HG02938 (cell line): ENCODE measurements at regions not wholly inside any gene's neighbourhood (a gene's known extent, or its start where the extent isn't known, plus 50 kb on each side); places are given as distances from the start of the nearest gene placed in this dataset.

ENCODE experiments used
- ATAC-seq: cut with Tn5 transposase; IDR thresholded peaks from one replicate; pipeline ENCODE4 v1.9.1; 2021; ENCODE audit warnings: mild to moderate bottlenecking, moderate library complexity; ENCODE audit not compliant: unreplicated experiment

- no peak for ATAC-seq
Measured at GRCh38 chr4:16377887-16378286, 151.6 kb upstream of the TAPT1 start.

GRCh38 chr4:16365036-16365569 is 138.8 kb upstream of the TAPT1 start:
- ATAC-seq, result no peak

GRCh38 chr4:16360694-16361262 is 134.5 kb upstream of the TAPT1 start:
- ATAC-seq, result no peak

GRCh38 chr4:16353165-16353564 is 126.9 kb upstream of the TAPT1 start:
- no peak for ATAC-seq

- ATAC-seq, result no peak
Measured at GRCh38 chr4:16351161-16351560, 124.9 kb upstream of the TAPT1 start.

- no peak for ATAC-seq
Measured at GRCh38 chr4:16344853-16345252, 118.6 kb upstream of the TAPT1 start.

- ATAC-seq, result no peak
Measured at GRCh38 chr4:16337936-16338335, 111.7 kb upstream of the TAPT1 start.

GRCh38 chr4:16334601-16335000 is 108.3 kb upstream of the TAPT1 start:
- no peak for ATAC-seq

GRCh38 chr4:16329797-16330134 is 103.5 kb upstream of the TAPT1 start:
- no peak for ATAC-seq

- no peak for ATAC-seq
Measured at GRCh38 chr4:16329125-16329796, 103.0 kb upstream of the TAPT1 start.

- ATAC-seq, result no peak
Measured at GRCh38 chr4:16322183-16322582, 95.9 kb upstream of the TAPT1 start.

- ATAC-seq, result no peak
Measured at GRCh38 chr4:16315456-16315855, 89.2 kb upstream of the TAPT1 start.

GRCh38 chr4:16310606-16311005 is 84.3 kb upstream of the TAPT1 start:
- ATAC-seq, result no peak

GRCh38 chr4:16302648-16303047 is 76.4 kb upstream of the TAPT1 start:
- ATAC-seq, result no peak

- ATAC-seq, result no peak
Measured at GRCh38 chr4:16297003-16297402, 70.7 kb upstream of the TAPT1 start.

- ATAC-seq, result no peak
Measured at GRCh38 chr4:16294455-16294854, 68.2 kb upstream of the TAPT1 start.

GRCh38 chr4:16293210-16293838 is 67.1 kb upstream of the TAPT1 start:
- ATAC-seq, result no peak

GRCh38 chr4:16292585-16292984 is 66.3 kb upstream of the TAPT1 start:
- ATAC-seq, result no peak

- no peak for ATAC-seq
Measured at GRCh38 chr4:16290681-16291420, 64.6 kb upstream of the TAPT1 start.

GRCh38 chr4:16289897-16290554 is 63.8 kb upstream of the TAPT1 start:
- ATAC-seq, result no peak

GRCh38 chr4:16284050-16284449 is 57.8 kb upstream of the TAPT1 start:
- no peak for ATAC-seq
